Spinal cord (tissue), 9 donors: ENCODE measurements at regions not wholly inside any gene's neighbourhood (a gene's known extent, or its start where the extent isn't known, plus 50 kb on each side); places are given as distances from the start of the nearest gene placed in this dataset.

Source experiments
- DNase-seq, 6 donors: peaks; one replicate each; pipeline versions ENCODE4 v3.0.0 to v3.0.0-alpha.2; 2013 to 2015; ENCODE audit warnings: low spot score in 6 of 6, low read depth in 4 of 6
- H3K27ac ChIP-seq: one replicate; pipeline ENCODE4 v1.5.1; 2013; ENCODE audit warnings: low read depth, low read length, control low read depth
- H3K27me3 ChIP-seq: one replicate; pipeline ENCODE4 v1.6.1; 2013; ENCODE audit warnings: low read length; ENCODE audit not compliant: control insufficient read depth, insufficient read depth
- H3K36me3 ChIP-seq: one replicate; pipeline ENCODE4 v1.6.1; 2013; ENCODE audit warnings: low read length; ENCODE audit not compliant: control insufficient read depth, insufficient read depth
- H3K4me1 ChIP-seq: one replicate; pipeline ENCODE4 v1.6.1; 2013; ENCODE audit warnings: low read length; ENCODE audit not compliant: control insufficient read depth, insufficient read depth
- H3K4me3 ChIP-seq: one replicate; pipeline ENCODE4 v1.5.1; 2013; ENCODE audit warnings: low read depth, low read length, control low read depth
- H3K9me3 ChIP-seq: one replicate; pipeline ENCODE4 v1.6.1; 2013; ENCODE audit warnings: low read length; ENCODE audit not compliant: control insufficient read depth, insufficient read depth
- WGBS: methylation state at CpG from one replicate; pipeline ENCODE4 v1.1.5; 2013; ENCODE audit warnings: missing lambda C conversion rate; ENCODE audit not compliant: insufficient coverage; 5-methylcytosine and 5-hydroxymethylcytosine counted together
- donor health status: healthy.

- no peak overlapping the region for H3K27ac ChIP-seq
- 100% methylated on average over 1 of the region's 1 CpG for WGBS
Measured at GRCh38 chr11:26847977-26848376, 126.1 kb upstream of the SLC5A12 start.

GRCh38 chr11:26849036-26849435, 127.2 kb upstream of the SLC5A12 start:
- Histone ChIP-seq H3K9me3 (no peaks in the 10 kb centered on the region), H3K4me1 (no peaks in the 10 kb centered on the region), H3K4me3 (no peak overlapping the region), H3K36me3 (no peaks in the 10 kb centered on the region), H3K27ac (no peak overlapping the region), H3K27me3 (no peaks in the 10 kb centered on the region)
- peak in 1 of 6 donors; percentile 43 for DNase-seq
- WGBS: 58% methylated on average over 5 of the region's 5 CpGs

More at GRCh38 chr11:26847977-26848376, 126.1 kb upstream of the SLC5A12 start:
- no peak for DNase-seq
- Histone ChIP-seq H3K4me3 (no peak overlapping the region), H3K4me1 (no peaks in the 10 kb centered on the region), H3K9me3 (no peaks in the 10 kb centered on the region), H3K36me3 (no peaks in the 10 kb centered on the region), H3K27me3 (no peaks in the 10 kb centered on the region)

- Histone ChIP-seq H3K27me3 (no peaks in the 10 kb centered on the region), H3K9me3 (no peaks in the 10 kb centered on the region), H3K27ac (no peak overlapping the region), H3K36me3 (no peaks in the 10 kb centered on the region), H3K4me3 (no peak overlapping the region), H3K4me1 (no peaks in the 10 kb centered on the region)
- 78% methylated on average over 1 of the region's 3 CpGs for WGBS
- no peak for DNase-seq
Measured at GRCh38 chr11:26851291-26851690, 129.4 kb upstream of the SLC5A12 start.

- DNase-seq: peak in 3 of 6 donors; percentile 29 to 94 (median 84)
- 45% methylated on average over 3 of the region's 4 CpGs for WGBS
- H3K27ac ChIP-seq: no peak overlapping the region
- H3K27me3 ChIP-seq: no peaks in the 10 kb centered on the region
- H3K36me3 ChIP-seq: no peaks in the 10 kb centered on the region
- H3K4me3 ChIP-seq: no peak overlapping the region
- H3K9me3 ChIP-seq: no peaks in the 10 kb centered on the region
- no peaks in the 10 kb centered on the region for H3K4me1 ChIP-seq
Measured at GRCh38 chr11:26851696-26852095, 129.8 kb upstream of the SLC5A12 start.

- no peaks in the 10 kb centered on the region for H3K36me3 ChIP-seq
- no peak overlapping the region for H3K27ac ChIP-seq
- H3K9me3 ChIP-seq: no peaks in the 10 kb centered on the region
- no peak for DNase-seq
- H3K27me3 ChIP-seq: no peaks in the 10 kb centered on the region
- no peak overlapping the region for H3K4me3 ChIP-seq
- no peaks in the 10 kb centered on the region for H3K4me1 ChIP-seq
Measured at GRCh38 chr11:26858098-26858497, 135.8 kb upstream of the FIBIN start.

GRCh38 chr11:26859416-26859815, 134.5 kb upstream of the FIBIN start:
- H3K36me3 ChIP-seq: no peaks in the 10 kb centered on the region
- no peaks in the 10 kb centered on the region for H3K9me3 ChIP-seq
- no peak overlapping the region for H3K4me3 ChIP-seq
- no peak overlapping the region for H3K27ac ChIP-seq
- no peaks in the 10 kb centered on the region for H3K4me1 ChIP-seq
- no peak for DNase-seq
- no CpG with 5 or more reads among the region's 3 CpGs for WGBS
- no peaks in the 10 kb centered on the region for H3K27me3 ChIP-seq

- peak in 2 of 6 donors; percentile 54 to 60 for DNase-seq
- no peaks in the 10 kb centered on the region for H3K9me3 ChIP-seq
- WGBS: no CpG with 5 or more reads among the region's 7 CpGs
- no peak overlapping the region for H3K27ac ChIP-seq
- no peaks in the 10 kb centered on the region for H3K27me3 ChIP-seq
- H3K4me1 ChIP-seq: no peaks in the 10 kb centered on the region
- no peaks in the 10 kb centered on the region for H3K36me3 ChIP-seq
- H3K4me3 ChIP-seq: no peak overlapping the region
Measured at GRCh38 chr11:26860091-26860780, 133.7 kb upstream of the FIBIN start.

- Histone ChIP-seq H3K4me1 (no peaks in the 10 kb centered on the region), H3K27me3 (no peaks in the 10 kb centered on the region), H3K27ac (no peak overlapping the region), H3K4me3 (no peak overlapping the region), H3K9me3 (no peaks in the 10 kb centered on the region), H3K36me3 (no peaks in the 10 kb centered on the region)
- no CpG with 5 or more reads among the region's 1 CpG for WGBS
- DNase-seq: no peak
Measured at GRCh38 chr11:26860895-26861294, 133.0 kb upstream of the FIBIN start.

- no peak overlapping the region for H3K27ac ChIP-seq
- DNase-seq: peak in 1 of 6 donors; percentile 39
- no peaks in the 10 kb centered on the region for H3K9me3 ChIP-seq
- H3K36me3 ChIP-seq: no peaks in the 10 kb centered on the region
- no peak overlapping the region for H3K4me3 ChIP-seq
- H3K27me3 ChIP-seq: no peaks in the 10 kb centered on the region
- no peaks in the 10 kb centered on the region for H3K4me1 ChIP-seq
Measured at GRCh38 chr11:26862801-26863200, 131.1 kb upstream of the FIBIN start.

GRCh38 chr11:26865703-26866102, 128.2 kb upstream of the FIBIN start:
- H3K4me3 ChIP-seq: no peak overlapping the region
- H3K36me3 ChIP-seq: no peaks in the 10 kb centered on the region
- H3K27me3 ChIP-seq: no peaks in the 10 kb centered on the region
- H3K4me1 ChIP-seq: no peaks in the 10 kb centered on the region
- no peaks in the 10 kb centered on the region for H3K9me3 ChIP-seq
- no CpG with 5 or more reads among the region's 2 CpGs for WGBS
- H3K27ac ChIP-seq: no peak overlapping the region
- DNase-seq: no peak
